ENCODE measurements at regions not wholly inside any gene's neighbourhood (a gene's known extent, or its start where the extent isn't known, plus 50 kb on each side); places are given as distances from the start of the nearest gene placed in this dataset.

GRCh38 chr18:41449612-41450011 is 505.4 kb upstream of the PIK3C3 start:
- no peak for DNase-seq

GRCh38 chr18:41444943-41445342 is 510.1 kb upstream of the PIK3C3 start:
- DNase-seq, result no peak

GRCh38 chr18:41436772-41437171 is 518.3 kb upstream of the PIK3C3 start:
- DNase-seq, result no peak

GRCh38 chr18:41418598-41418997 is 536.4 kb upstream of the PIK3C3 start:
- no peak for DNase-seq

GRCh38 chr18:41416044-41416443 is 539.0 kb upstream of the PIK3C3 start:
- no peak for DNase-seq

GRCh38 chr18:41410006-41410405 is 545.0 kb upstream of the PIK3C3 start:
- DNase-seq, result no peak

GRCh38 chr18:41406834-41407233 is 548.2 kb upstream of the PIK3C3 start:
- no peak for DNase-seq

GRCh38 chr18:41396861-41397260 is 558.2 kb upstream of the PIK3C3 start:
- no peak for DNase-seq

GRCh38 chr18:41396211-41396610 is 558.8 kb upstream of the PIK3C3 start:
- no peak for DNase-seq

GRCh38 chr18:41395695-41396094 is 559.3 kb upstream of the PIK3C3 start:
- DNase-seq, result no peak

GRCh38 chr18:41391616-41392595 is 563.1 kb upstream of the PIK3C3 start:
- peak; percentile 65 for DNase-seq

- no peak for DNase-seq
Measured at GRCh38 chr18:41390309-41390708, 564.7 kb upstream of the PIK3C3 start.

- no peak for DNase-seq
Measured at GRCh38 chr18:41378598-41378997, 576.4 kb upstream of the PIK3C3 start.

- DNase-seq, result no peak
Measured at GRCh38 chr18:41373612-41374011, 581.4 kb upstream of the PIK3C3 start.

GRCh38 chr18:41372046-41372665 is 582.9 kb upstream of the PIK3C3 start:
- DNase-seq, result no peak

GRCh38 chr18:41371156-41372045 is 583.6 kb upstream of the PIK3C3 start:
- DNase-seq, result no peak

GRCh38 chr18:41370740-41371139 is 584.3 kb upstream of the PIK3C3 start:
- no peak for DNase-seq

GRCh38 chr18:41357708-41358107 is 597.3 kb upstream of the PIK3C3 start:
- no peak for DNase-seq

GRCh38 chr18:41353777-41354528 is 601.1 kb upstream of the PIK3C3 start:
- DNase-seq, result no peak

- no peak for DNase-seq
Measured at GRCh38 chr18:41351430-41351829, 603.6 kb upstream of the PIK3C3 start.

GRCh38 chr18:41347057-41347456 is 608.0 kb upstream of the PIK3C3 start:
- no peak for DNase-seq

GRCh38 chr18:41343808-41344207 is 611.2 kb upstream of the PIK3C3 start:
- no peak for DNase-seq
